Thyroid gland (tissue), 4 donors: ENCODE measurements at regions not wholly inside any gene's neighbourhood (a gene's known extent, or its start where the extent isn't known, plus 50 kb on each side); places are given as distances from the start of the nearest gene placed in this dataset.

Experiments
- CTCF ChIP-seq, 6 experiments: fragments of 200-600 bp in 3 of 6; fragments of 450-650 bp in 3 of 6; sonication (generic) in 3 of 6; IDR thresholded peaks; one replicate each; pipeline ENCODE4 v1.5.1; 2016 to 2019; ENCODE audit warnings: antibody characterized with exemption in 6 of 6, mild to moderate bottlenecking in 2 of 6, inconsistent platforms in 1 of 6, moderate library complexity in 1 of 6
- POLR2A ChIP-seq, 2 donors: fragments of 450-650 bp; IDR thresholded peaks; one replicate each; pipeline ENCODE4 v1.6.1; 2017; ENCODE audit warnings: antibody characterized with exemption in 2 of 2, mild to moderate bottlenecking in 2 of 2, moderate library complexity in 1 of 2

- no peak for TF ChIP-seq POLR2A (IDR thresholded peaks at IDR 0.05)
- TF ChIP-seq CTCF (IDR thresholded peaks at IDR 0.05): no peak
These were observed 70.3 kb downstream of the RWDD4 start for GRCh38 chr4:183588691-183589090.
